ENCODE measurements at regions not wholly inside any gene's neighbourhood (a gene's known extent, or its start where the extent isn't known, plus 50 kb on each side); places are given as distances from the start of the nearest gene placed in this dataset.

- TF ChIP-seq POLR2AphosphoS5 (IDR thresholded peaks at IDR 0.05): no peak
- no peak for TF ChIP-seq CTCF (IDR thresholded peaks at IDR 0.05)
- no peak for TF ChIP-seq POLR2A (IDR thresholded peaks at IDR 0.05)
Observed at GRCh38 chr10:36650274-36650673, 475.1 kb upstream of the ANKRD30A start.
